ENCODE measurements at regions not wholly inside any gene's neighbourhood (a gene's known extent, or its start where the extent isn't known, plus 50 kb on each side); places are given as distances from the start of the nearest gene placed in this dataset.
A peak's percentile ranks its signal among the peaks of the same experiment; 100 is the strongest.

- no peak for TF ChIP-seq CTCF (IDR thresholded peaks at IDR 0.05)
- TF ChIP-seq POLR2A (IDR thresholded peaks at IDR 0.05): no peak
Measured at GRCh38 chr13:31052478-31052877, 109.2 kb downstream of the HSPH1 start.

GRCh38 chr13:31051999-31052398 lies 109.7 kb downstream of the HSPH1 start:
- DNase-seq: peak in 1 of 3 donors; percentile 14
- Histone ChIP-seq H3K9me3 (no peaks in the 10 kb centered on the region), H3K4me3 (no peak overlapping the region), H3K27me3 (no peaks in the 10 kb centered on the region), H3K27ac (no peak overlapping the region), H3K4me1 (no peaks in the 10 kb centered on the region), H3K36me3 (no peaks in the 10 kb centered on the region)
- no peak for TF ChIP-seq POLR2A (IDR thresholded peaks at IDR 0.05)
- TF ChIP-seq CTCF (IDR thresholded peaks at IDR 0.05): no peak

More at GRCh38 chr13:31052478-31052877, 109.2 kb downstream of the HSPH1 start:
- peak in 1 of 3 donors; percentile 9 for DNase-seq
- H3K27ac ChIP-seq: no peak overlapping the region
- no peaks in the 10 kb centered on the region for H3K27me3 ChIP-seq
- H3K9me3 ChIP-seq: no peaks in the 10 kb centered on the region
- no peak overlapping the region for H3K4me3 ChIP-seq
- H3K4me1 ChIP-seq: no peaks in the 10 kb centered on the region
- H3K36me3 ChIP-seq: no peaks in the 10 kb centered on the region

GRCh38 chr13:31050486-31051400 lies 111.0 kb downstream of the HSPH1 start:
- DNase-seq: peak in 1 of 3 donors; percentile 15
- Histone ChIP-seq H3K36me3 (no peaks in the 10 kb centered on the region), H3K27me3 (no peaks in the 10 kb centered on the region), H3K9me3 (no peaks in the 10 kb centered on the region), H3K27ac (no peak overlapping the region), H3K4me1 (peaks cover 0 to 11% (median 4%) of the 10 kb centered on the region in 4 donors), H3K4me3 (no peak overlapping the region)
- TF ChIP-seq POLR2A (IDR thresholded peaks at IDR 0.05) (no peak), CTCF (IDR thresholded peaks at IDR 0.05) (peak in 1 of 6 experiments; percentile 7)

GRCh38 chr13:31049833-31050232 lies 111.9 kb downstream of the HSPH1 start:
- Histone ChIP-seq H3K9me3 (no peaks in the 10 kb centered on the region), H3K4me3 (no peak overlapping the region), H3K4me1 (peaks cover 0 to 18% (median 4%) of the 10 kb centered on the region in 4 donors), H3K27ac (no peak overlapping the region), H3K36me3 (no peaks in the 10 kb centered on the region), H3K27me3 (no peaks in the 10 kb centered on the region)
- peak in 1 of 3 donors; percentile 29 for DNase-seq
- TF ChIP-seq CTCF (IDR thresholded peaks at IDR 0.05) (no peak), POLR2A (IDR thresholded peaks at IDR 0.05) (no peak)

- Histone ChIP-seq H3K27me3 (no peaks in the 10 kb centered on the region), H3K9me3 (no peaks in the 10 kb centered on the region), H3K4me1 (peaks cover 0 to 24% (median 4%) of the 10 kb centered on the region in 4 donors), H3K27ac (no peak overlapping the region), H3K4me3 (no peak overlapping the region), H3K36me3 (no peaks in the 10 kb centered on the region)
- DNase-seq: no peak
- no peak for TF ChIP-seq POLR2A (IDR thresholded peaks at IDR 0.05)
- TF ChIP-seq CTCF (IDR thresholded peaks at IDR 0.05): no peak
Measured at GRCh38 chr13:31049083-31049482, 112.6 kb downstream of the HSPH1 start.
